ENCODE measurements at regions not wholly inside any gene's neighbourhood (a gene's known extent, or its start where the extent isn't known, plus 50 kb on each side); places are given as distances from the start of the nearest gene placed in this dataset.
"Not testable (repeated sequence)": the region's sequence is repeated elsewhere in the genome, so short reads cannot be mapped to it uniquely, and the experiment has no call there.

GRCh38 chr6:48951917-48952316 is 511.1 kb downstream of the MMUT start:
- WGBS (ENCODE audit: extremely low coverage, insufficient read length, low lambda C conversion rate), result no CpG with 5 or more reads among the region's 2 CpGs
- no peak overlapping the region for H3K4me3 Mint-ChIP-seq

GRCh38 chr6:48944276-48944675 is 518.8 kb downstream of the MMUT start:
- H3K27me3 Mint-ChIP-seq (ENCODE audit: low read depth); H3T11ph ChIP-seq (ENCODE audit: low read length); H2BK20ac ChIP-seq (ENCODE audit: low read depth, low read length, poor library complexity, severe bottlenecking); H3K79me2 ChIP-seq (ENCODE audit: insufficient read depth, low read length); H3K9me3 Mint-ChIP-seq; H2AK5ac ChIP-seq (ENCODE audit: insufficient read length, low read length); H3K4me1 Mint-ChIP-seq; H3K4me1 ChIP-seq (ENCODE audit: insufficient read depth, low read length); H3K36me3 Mint-ChIP-seq (ENCODE audit: insufficient read depth in 1 of 3, low read depth in 3 of 3); DNase-seq; H2BK15ac ChIP-seq (ENCODE audit: low read depth, low read length); H3K4me2 ChIP-seq (ENCODE audit: insufficient read depth, insufficient read length, low read length); H3K4me3 Mint-ChIP-seq; H3K18ac ChIP-seq (ENCODE audit: insufficient read length, low read depth, low read length); H3K27ac Mint-ChIP-seq; H3K27ac ChIP-seq (ENCODE audit: insufficient read length, low read depth, low read length); H2BK12ac ChIP-seq (ENCODE audit: insufficient read length, low read depth, low read length); H4K91ac ChIP-seq (ENCODE audit: insufficient read length, low read depth, low read length); H3K4ac ChIP-seq (ENCODE audit: low read depth, low read length); H3K9ac ChIP-seq (ENCODE audit: extremely low read depth, insufficient read length, low read length); H3K56ac ChIP-seq (ENCODE audit: insufficient read length, low read depth, low read length); H2BK5ac ChIP-seq (ENCODE audit: insufficient read length, low read length); H3K79me1 ChIP-seq (ENCODE audit: insufficient read depth, low read depth, low read length, poor library complexity, severe bottlenecking); H3K27me3 ChIP-seq (ENCODE audit: insufficient read depth, low read length); H4K20me1 ChIP-seq (ENCODE audit: control insufficient read depth, insufficient read depth, insufficient read length); H4K8ac ChIP-seq (replicated peaks; ENCODE audit: insufficient read length, low read depth, low read length); H2BK120ac ChIP-seq (ENCODE audit: low read depth, low read length, poor library complexity, severe bottlenecking); H3K23me2 ChIP-seq (ENCODE audit: insufficient read length, low read depth, low read length, poor library complexity, severe bottlenecking); H3K23ac ChIP-seq (ENCODE audit: insufficient read length, low read depth, low read length); H3K9me3 ChIP-seq (ENCODE audit: control insufficient read depth, low read depth, low read length); H3K14ac ChIP-seq (ENCODE audit: insufficient read depth, low read length); H4K5ac ChIP-seq (ENCODE audit: insufficient read length, low read depth, low read length); H2AFZ ChIP-seq (ENCODE audit: low read length): not testable (repeated sequence)
- WGBS (ENCODE audit: extremely low coverage, insufficient read length, low lambda C conversion rate), result no CpG with 5 or more reads among the region's 4 CpGs

More at GRCh38 chr6:48951917-48952316, 511.1 kb downstream of the MMUT start:
- H4K20me1 ChIP-seq (ENCODE audit: control insufficient read depth, insufficient read depth, insufficient read length), result no peaks in the 10 kb centered on the region
- H3K27ac ChIP-seq (ENCODE audit: insufficient read length, low read depth, low read length), result no peak overlapping the region
- Mint-ChIP-seq H3K9me3 (no peaks in the 10 kb centered on the region), H3K4me1 (no peaks in the 10 kb centered on the region), H3K27ac (no peak overlapping the region), H3K27me3 (ENCODE audit: low read depth) (no peaks in the 10 kb centered on the region), H3K36me3 (ENCODE audit: insufficient read depth in 1 of 3, low read depth in 3 of 3) (no peaks in the 10 kb centered on the region)
- peak; percentile 30; the same call in 1 of the 3 replicates for TF ChIP-seq CTCF (conservative IDR thresholded peaks at IDR 0.05)
- no peak overlapping the region for H3K18ac ChIP-seq (ENCODE audit: insufficient read length, low read depth, low read length)
- H3K23me2 ChIP-seq (ENCODE audit: insufficient read length, low read depth, low read length, poor library complexity, severe bottlenecking), result no peaks in the 10 kb centered on the region
- H3K56ac ChIP-seq (ENCODE audit: insufficient read length, low read depth, low read length), result no peak overlapping the region
- H3K27me3 ChIP-seq (ENCODE audit: insufficient read depth, low read length), result no peaks in the 10 kb centered on the region
- H2BK20ac ChIP-seq (ENCODE audit: low read depth, low read length, poor library complexity, severe bottlenecking), result no peak overlapping the region
- H2BK120ac ChIP-seq (ENCODE audit: low read depth, low read length, poor library complexity, severe bottlenecking), result no peak overlapping the region
- H3K4me2 ChIP-seq (ENCODE audit: insufficient read depth, insufficient read length, low read length), result no peak overlapping the region
- no peak overlapping the region for H2AFZ ChIP-seq (ENCODE audit: low read length)
- DNase-seq, result no peak
- no peaks in the 10 kb centered on the region for H3K79me1 ChIP-seq (ENCODE audit: insufficient read depth, low read depth, low read length, poor library complexity, severe bottlenecking)
- no peak overlapping the region for H3T11ph ChIP-seq (ENCODE audit: low read length)
- no peak overlapping the region for H3K9ac ChIP-seq (ENCODE audit: extremely low read depth, insufficient read length, low read length)
- H2BK15ac ChIP-seq (ENCODE audit: low read depth, low read length), result no peak overlapping the region
- H3K4ac ChIP-seq (ENCODE audit: low read depth, low read length), result no peak overlapping the region
- H2BK5ac ChIP-seq (ENCODE audit: insufficient read length, low read length), result no peak overlapping the region
- no peak overlapping the region for H4K8ac ChIP-seq (replicated peaks; ENCODE audit: insufficient read length, low read depth, low read length)
- H4K5ac ChIP-seq (ENCODE audit: insufficient read length, low read depth, low read length), result no peak overlapping the region
- H3K23ac ChIP-seq (ENCODE audit: insufficient read length, low read depth, low read length), result no peak overlapping the region
- no peak overlapping the region for H3K14ac ChIP-seq (ENCODE audit: insufficient read depth, low read length)
- no peaks in the 10 kb centered on the region for H3K9me3 ChIP-seq (ENCODE audit: control insufficient read depth, low read depth, low read length)
- H3K4me1 ChIP-seq (ENCODE audit: insufficient read depth, low read length), result no peaks in the 10 kb centered on the region
- H4K91ac ChIP-seq (ENCODE audit: insufficient read length, low read depth, low read length), result no peak overlapping the region
- no peak overlapping the region for H2BK12ac ChIP-seq (ENCODE audit: insufficient read length, low read depth, low read length)
- no peak overlapping the region for H2AK5ac ChIP-seq (ENCODE audit: insufficient read length, low read length)
- no peaks in the 10 kb centered on the region for H3K79me2 ChIP-seq (ENCODE audit: insufficient read depth, low read length)

Measured in H9 (cell line).